ENCODE measurements at regions not wholly inside any gene's neighbourhood (a gene's known extent, or its start where the extent isn't known, plus 50 kb on each side); places are given as distances from the start of the nearest gene placed in this dataset.

- DNase-seq (ENCODE audit: low read depth), result no peak
- no peak for TF ChIP-seq CTCF (IDR thresholded peaks at IDR 0.05; ENCODE audit: insufficient read depth, low read depth, low read length, missing control alignments)
- H3K4me3 ChIP-seq (ENCODE audit: low read length), result no peak overlapping the region
Observed at GRCh38 chrX:40282348-40282747, 184.6 kb upstream of the BCOR start.

GRCh38 chrX:40281336-40282005, 183.7 kb upstream of the BCOR start:
- no peak for DNase-seq (ENCODE audit: low read depth)
- TF ChIP-seq CTCF (IDR thresholded peaks at IDR 0.05; ENCODE audit: insufficient read depth, low read depth, low read length, missing control alignments), result no peak
- H3K4me3 ChIP-seq (ENCODE audit: low read length), result no peak overlapping the region

- no peak overlapping the region for H3K4me3 ChIP-seq (ENCODE audit: low read length)
- no peak for DNase-seq (ENCODE audit: low read depth)
- TF ChIP-seq CTCF (IDR thresholded peaks at IDR 0.05; ENCODE audit: insufficient read depth, low read depth, low read length, missing control alignments), result no peak
Observed at GRCh38 chrX:40279762-40280161, 182.0 kb upstream of the BCOR start.

- no peak overlapping the region for H3K4me3 ChIP-seq (ENCODE audit: low read length)
- no peak for DNase-seq (ENCODE audit: low read depth)
- no peak for TF ChIP-seq CTCF (IDR thresholded peaks at IDR 0.05; ENCODE audit: insufficient read depth, low read depth, low read length, missing control alignments)
Observed at GRCh38 chrX:40279091-40279430, 181.3 kb upstream of the BCOR start.

- no peak for DNase-seq (ENCODE audit: low read depth)
- H3K4me3 ChIP-seq (ENCODE audit: low read length), result no peak overlapping the region
- no peak for TF ChIP-seq CTCF (IDR thresholded peaks at IDR 0.05; ENCODE audit: insufficient read depth, low read depth, low read length, missing control alignments)
Observed at GRCh38 chrX:40278340-40279090, 180.8 kb upstream of the BCOR start.

GRCh38 chrX:40277672-40278071, 179.9 kb upstream of the BCOR start:
- no peak overlapping the region for H3K4me3 ChIP-seq (ENCODE audit: low read length)
- TF ChIP-seq CTCF (IDR thresholded peaks at IDR 0.05; ENCODE audit: insufficient read depth, low read depth, low read length, missing control alignments), result no peak
- DNase-seq (ENCODE audit: low read depth), result no peak
